ENCODE measurements at regions not wholly inside any gene's neighbourhood (a gene's known extent, or its start where the extent isn't known, plus 50 kb on each side); places are given as distances from the start of the nearest gene placed in this dataset.

DNA sequence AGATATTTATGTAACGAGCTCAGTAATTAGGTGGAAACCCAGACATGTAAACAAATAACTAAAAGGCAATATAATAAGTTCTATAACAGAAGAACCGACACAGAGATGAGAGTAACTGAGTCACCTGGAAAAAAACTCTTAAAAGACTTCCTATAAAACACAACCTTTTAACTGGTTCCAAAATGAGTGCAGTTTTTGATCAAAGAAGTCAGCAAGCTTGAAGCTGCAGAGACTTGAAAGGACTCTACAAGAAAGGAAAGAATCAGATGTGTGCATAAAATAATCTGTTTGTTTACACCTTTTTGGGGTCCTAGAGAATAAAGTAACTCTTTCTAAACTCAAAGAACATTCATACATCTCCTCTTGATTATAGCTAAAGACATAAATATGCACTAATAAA is 560.4 kb upstream of the CCDC54 start:
- TF ChIP-seq, protein P1, sequence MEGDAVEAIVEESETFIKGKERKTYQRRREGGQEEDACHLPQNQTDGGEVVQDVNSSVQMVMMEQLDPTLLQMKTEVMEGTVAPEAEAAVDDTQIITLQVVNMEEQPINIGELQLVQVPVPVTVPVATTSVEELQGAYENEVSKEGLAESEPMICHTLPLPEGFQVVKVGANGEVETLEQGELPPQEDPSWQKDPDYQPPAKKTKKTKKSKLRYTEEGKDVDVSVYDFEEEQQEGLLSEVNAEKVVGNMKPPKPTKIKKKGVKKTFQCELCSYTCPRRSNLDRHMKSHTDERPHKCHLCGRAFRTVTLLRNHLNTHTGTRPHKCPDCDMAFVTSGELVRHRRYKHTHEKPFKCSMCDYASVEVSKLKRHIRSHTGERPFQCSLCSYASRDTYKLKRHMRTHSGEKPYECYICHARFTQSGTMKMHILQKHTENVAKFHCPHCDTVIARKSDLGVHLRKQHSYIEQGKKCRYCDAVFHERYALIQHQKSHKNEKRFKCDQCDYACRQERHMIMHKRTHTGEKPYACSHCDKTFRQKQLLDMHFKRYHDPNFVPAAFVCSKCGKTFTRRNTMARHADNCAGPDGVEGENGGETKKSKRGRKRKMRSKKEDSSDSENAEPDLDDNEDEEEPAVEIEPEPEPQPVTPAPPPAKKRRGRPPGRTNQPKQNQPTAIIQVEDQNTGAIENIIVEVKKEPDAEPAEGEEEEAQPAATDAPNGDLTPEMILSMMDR (IDR thresholded peaks at IDR 0.05; ENCODE audit: insufficient read depth, low read length, missing control alignments): no peak
- H3K4me3 ChIP-seq (ENCODE audit: low read depth, low read length): no peak overlapping the region
- no peak for DNase-seq (ENCODE audit: low read depth, low spot score)
- CTCF ChIA-PET: interaction anchor here (1.1 to 3.1 kb wide), 5 partner anchors 8 to 301 kb away, joined by 3 to 19 read pairs (median 5); no protein-coding TSS in a partner anchor
- POLR2A ChIA-PET: no interaction called here

DNA sequence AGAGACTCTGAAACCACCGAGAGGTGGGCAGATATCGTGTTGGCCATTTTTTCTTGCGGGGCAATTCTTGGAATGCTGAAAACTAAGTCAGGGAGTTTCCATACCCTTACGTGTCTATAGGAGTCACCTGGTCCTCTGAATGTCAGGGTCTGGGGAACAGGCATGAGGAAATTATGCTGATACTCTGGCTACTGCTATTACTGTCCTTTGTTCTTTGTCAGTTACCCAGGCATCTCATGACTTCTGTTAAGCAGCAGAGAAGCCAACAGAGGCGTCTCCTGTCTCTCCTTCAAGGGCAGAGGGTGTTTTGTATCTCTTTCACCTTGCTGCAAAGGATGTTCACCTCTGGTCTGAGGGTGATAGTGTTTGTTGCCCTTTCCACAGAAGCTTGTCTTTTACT is 559.5 kb upstream of the CCDC54 start:
- POLR2A ChIA-PET: no interaction called here
- DNase-seq (ENCODE audit: low read depth, low spot score): no peak
- H3K4me3 ChIP-seq (ENCODE audit: low read depth, low read length): no peak overlapping the region
- TF ChIP-seq, protein P1 (IDR thresholded peaks at IDR 0.05; ENCODE audit: insufficient read depth, low read length, missing control alignments): no peak
- CTCF ChIA-PET: interaction anchor here (1.1 to 3.1 kb wide), 3 partner anchors 7 to 300 kb away, joined by 3 to 19 read pairs (median 5); no protein-coding TSS in a partner anchor

DNA sequence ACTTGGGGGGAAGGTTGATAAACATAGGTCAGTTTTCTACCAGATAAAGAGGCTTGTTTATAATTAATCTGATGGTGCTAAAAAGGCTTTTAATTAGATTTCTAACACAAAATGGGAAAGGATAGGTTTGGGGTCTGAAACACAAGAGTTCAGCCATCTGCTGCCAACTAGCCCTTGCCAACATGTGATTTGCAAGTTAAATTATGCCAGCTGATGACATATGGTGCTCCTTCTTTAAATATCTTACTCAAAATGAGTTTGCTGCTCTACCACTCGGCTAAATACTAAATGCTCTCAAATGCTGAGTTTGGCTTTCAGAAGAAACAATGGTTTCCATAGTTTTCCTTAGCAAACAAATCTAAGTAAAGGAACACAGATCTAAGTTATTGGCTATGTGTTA is 557.8 kb upstream of the CCDC54 start:
- H3K4me3 ChIP-seq (ENCODE audit: low read depth, low read length): no peak overlapping the region
- TF ChIP-seq, protein P1 (IDR thresholded peaks at IDR 0.05; ENCODE audit: insufficient read depth, low read length, missing control alignments): no peak
- ChIA-PET CTCF (no interaction called here), POLR2A (interaction anchor here (0.7 kb wide), 1 partner anchor 14 kb away, joined by 3 read pairs; no protein-coding TSS in a partner anchor)
- no peak for DNase-seq (ENCODE audit: low read depth, low spot score)

DNA sequence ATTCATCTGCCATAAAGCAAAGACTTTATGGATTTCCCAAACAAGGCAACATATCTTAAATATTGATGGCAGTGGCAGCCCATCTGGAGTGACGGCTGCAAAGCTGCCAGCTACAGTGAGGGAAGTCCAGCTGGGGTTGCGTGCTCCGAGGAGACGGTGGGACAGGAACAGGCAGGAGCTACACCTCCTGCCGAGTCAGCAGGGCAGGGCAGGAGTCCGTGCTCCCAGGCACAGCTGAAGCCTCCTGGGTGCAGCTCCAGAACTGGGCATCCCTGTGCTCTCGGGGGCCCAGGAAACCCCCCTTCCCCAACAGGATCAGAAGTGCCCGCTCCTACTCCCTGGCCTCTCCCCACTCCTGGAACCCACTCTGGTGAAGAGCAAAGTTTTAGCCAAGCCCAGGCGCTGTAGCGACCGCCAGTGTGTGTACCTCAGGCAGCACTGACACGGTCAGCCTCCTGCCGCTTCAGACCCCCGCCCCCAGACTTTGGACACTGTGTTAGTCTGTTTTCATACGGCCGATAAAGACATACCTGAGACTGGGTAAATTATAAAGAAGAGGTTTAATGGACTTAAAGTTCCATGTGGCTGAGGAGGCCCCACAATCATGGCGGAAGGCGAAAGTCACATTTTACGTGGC is 556.4 kb upstream of the CCDC54 start:
- no peak overlapping the region for H3K4me3 ChIP-seq (ENCODE audit: low read depth, low read length)
- CTCF ChIA-PET: no interaction called here
- TF ChIP-seq, protein P1 (IDR thresholded peaks at IDR 0.05; ENCODE audit: insufficient read depth, low read length, missing control alignments): no peak
- POLR2A ChIA-PET: no interaction called here
- no peak for DNase-seq (ENCODE audit: low read depth, low spot score)

DNA sequence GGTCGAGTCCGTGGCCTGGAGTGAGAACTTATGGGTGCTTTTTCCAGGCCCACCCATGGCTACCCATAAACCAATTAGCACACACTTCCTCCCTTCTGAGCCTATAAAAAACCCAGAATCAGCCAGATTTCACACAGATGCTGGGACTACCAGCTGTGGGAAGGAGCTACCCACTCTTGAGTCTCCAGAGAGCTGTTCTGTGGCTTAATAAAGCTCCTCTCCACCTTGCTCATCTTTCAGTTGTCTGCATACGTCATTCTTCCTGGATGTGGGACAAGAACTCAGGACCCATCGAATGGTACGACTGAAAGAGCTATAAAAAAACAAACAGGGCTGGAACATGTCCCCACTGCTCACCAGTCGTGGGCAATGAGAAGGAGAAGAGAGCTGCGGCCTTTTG is 555.4 kb upstream of the CCDC54 start:
- ChIA-PET POLR2A (no interaction called here), CTCF (no interaction called here)
- no peak overlapping the region for H3K4me3 ChIP-seq (ENCODE audit: low read depth, low read length)
- TF ChIP-seq, protein P1 (IDR thresholded peaks at IDR 0.05; ENCODE audit: insufficient read depth, low read length, missing control alignments): no peak
- no peak for DNase-seq (ENCODE audit: low read depth, low spot score)

DNA sequence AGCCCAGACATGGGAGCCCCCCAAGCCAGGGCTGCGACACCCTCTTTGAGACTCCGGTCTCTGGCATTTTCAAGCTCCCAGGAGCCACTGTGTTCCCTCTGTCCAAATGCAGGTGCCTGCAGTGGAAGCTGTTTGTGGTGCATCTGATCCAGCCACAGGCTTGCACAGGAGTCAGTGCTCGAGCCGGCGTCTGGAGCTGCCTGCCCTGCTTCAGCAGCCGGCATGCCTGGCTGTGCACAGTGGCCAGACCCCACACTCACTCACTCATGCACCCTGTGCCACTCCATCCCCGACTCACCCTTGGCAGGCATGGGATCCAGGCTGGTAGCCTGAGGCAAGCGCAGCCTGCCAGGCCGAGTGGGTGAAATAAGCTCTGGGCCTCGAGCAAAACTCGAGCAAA is 555.0 kb upstream of the CCDC54 start:
- ChIA-PET CTCF (interaction anchor here (1.4 kb wide), 1 partner anchor 242 kb away, joined by 3 read pairs; no protein-coding TSS in a partner anchor), POLR2A (no interaction called here)
- no peak for DNase-seq (ENCODE audit: low read depth, low spot score)
- no peak overlapping the region for H3K4me3 ChIP-seq (ENCODE audit: low read depth, low read length)
- TF ChIP-seq, protein P1 (IDR thresholded peaks at IDR 0.05; ENCODE audit: insufficient read depth, low read length, missing control alignments): no peak

Measured in AG04449 (cell line).